OCI-LY3 (cell line): ENCODE measurements at regions not wholly inside any gene's neighbourhood (a gene's known extent, or its start where the extent isn't known, plus 50 kb on each side); places are given as distances from the start of the nearest gene placed in this dataset.

Experiments used
- H2AFZ ChIP-seq: fragments of 200-600, 300-600 bp; shearing (Covaris generic); 2 replicates; pipeline ENCODE4 v1.6.0; 2014; ENCODE audit warnings: antibody characterized with exemption, low read depth, low read length
- H3K27ac ChIP-seq: fragments of 200-600, 300-600 bp; sonication (generic); 2 replicates; pipeline ENCODE4 v1.5.1; 2014; ENCODE audit warnings: mild to moderate bottlenecking, low read length, moderate library complexity, mixed read lengths
- H3K27me3 ChIP-seq: fragments of 200-600, 300-600 bp; sonication (generic); 2 replicates; pipeline ENCODE4 v1.6.1; 2014; ENCODE audit warnings: low read depth, low read length, mixed read lengths
- H3K36me3 ChIP-seq: fragments of 200-600, 300-600 bp; sonication (generic); replicated peaks from 2 replicates; pipeline ENCODE3; 2014; ENCODE audit warnings: low read depth, low read length, mixed read lengths
- H3K4me1 ChIP-seq: fragments of 300-600, 200-600 bp; sonication (generic); 2 replicates; pipeline ENCODE4 v1.6.1; 2014; ENCODE audit warnings: low read length, mixed read lengths
- H3K4me2 ChIP-seq: fragments of 200-600, 300-600 bp; sonication (generic); 2 replicates; pipeline ENCODE4 v1.6.1; 2014; ENCODE audit warnings: low read length, mixed read lengths
- H3K4me3 ChIP-seq: fragments of 300-600, 200-600 bp; sonication (generic); 2 replicates; pipeline ENCODE4 v1.5.1; 2014; ENCODE audit warnings: antibody characterized with exemption, mild to moderate bottlenecking, low read length, moderate library complexity
- H3K79me2 ChIP-seq: fragments of 300-600, 200-600 bp; shearing (Covaris generic); 2 replicates; pipeline ENCODE4 v1.6.1; 2014; ENCODE audit warnings: mild to moderate bottlenecking, low read length, mixed read lengths
- H3K9ac ChIP-seq: fragments of 300-600, 200-600 bp; shearing (Covaris generic); 2 replicates; pipeline ENCODE4 v1.6.0; 2014; ENCODE audit warnings: mild to moderate bottlenecking, low read length, moderate library complexity
- H3K9me3 ChIP-seq: fragments of 200-600, 300-600 bp; shearing (Covaris generic); 2 replicates; pipeline ENCODE4 v1.6.1; 2014; ENCODE audit warnings: low read length, mixed read lengths; ENCODE audit not compliant: insufficient read depth
- H4K20me1 ChIP-seq: fragments of 200-600, 300-600 bp; sonication (generic); 2 replicates; pipeline ENCODE4 v1.6.1; 2016; ENCODE audit warnings: low read length, mixed read lengths; ENCODE audit not compliant: insufficient read depth
- CTCF ChIP-seq: fragments of 200-600, 300-600 bp; sonication (generic); IDR thresholded peaks from 2 replicates; pipeline ENCODE4 v1.5.1; 2014; ENCODE audit warnings: antibody characterized with exemption, low read length, low read depth
- EZH2phosphoT487 ChIP-seq: fragments of 200-600 bp; shearing (Covaris generic); IDR thresholded peaks from 2 replicates; pipeline ENCODE4 v1.6.1; 2018; ENCODE audit warnings: antibody characterized with exemption, mixed run types, low read depth

- Histone ChIP-seq H3K27ac (no peak overlapping the region), H3K27me3 (no peaks in the 10 kb centered on the region), H3K36me3 (no peaks in the 10 kb centered on the region), H3K79me2 (no peaks in the 10 kb centered on the region), H3K4me1 (no peaks in the 10 kb centered on the region), H3K9me3 (no peaks in the 10 kb centered on the region), H3K4me3 (no peak overlapping the region), H3K9ac (no peak overlapping the region), H4K20me1 (no peaks in the 10 kb centered on the region), H2AFZ (no peak overlapping the region), H3K4me2 (no peak overlapping the region)
- no peak for TF ChIP-seq EZH2phosphoT487
- TF ChIP-seq CTCF, result no peak
Observed at GRCh38 chr16:14338969-14339368, 267.9 kb downstream of the MRTFB start.

GRCh38 chr16:14338236-14338635, 267.1 kb downstream of the MRTFB start:
- Histone ChIP-seq H4K20me1 (no peaks in the 10 kb centered on the region), H3K36me3 (no peaks in the 10 kb centered on the region), H3K9me3 (no peaks in the 10 kb centered on the region), H2AFZ (no peak overlapping the region), H3K79me2 (no peaks in the 10 kb centered on the region), H3K4me2 (no peak overlapping the region), H3K27ac (no peak overlapping the region), H3K27me3 (no peaks in the 10 kb centered on the region), H3K9ac (no peak overlapping the region), H3K4me3 (no peak overlapping the region), H3K4me1 (no peaks in the 10 kb centered on the region)
- TF ChIP-seq CTCF (no peak), EZH2phosphoT487 (no peak)

GRCh38 chr16:14337303-14338191, 266.4 kb downstream of the MRTFB start:
- H4K20me1 ChIP-seq, result no peaks in the 10 kb centered on the region
- no peak overlapping the region for H3K4me2 ChIP-seq
- H2AFZ ChIP-seq, result no peak overlapping the region
- no peak overlapping the region for H3K4me3 ChIP-seq
- no peaks in the 10 kb centered on the region for H3K9me3 ChIP-seq
- H3K36me3 ChIP-seq, result no peaks in the 10 kb centered on the region
- no peaks in the 10 kb centered on the region for H3K79me2 ChIP-seq
- H3K9ac ChIP-seq, result no peak overlapping the region
- no peak overlapping the region for H3K27ac ChIP-seq
- TF ChIP-seq EZH2phosphoT487 (no peak), CTCF (no peak)
- H3K4me1 ChIP-seq, result no peaks in the 10 kb centered on the region
- H3K27me3 ChIP-seq, result no peaks in the 10 kb centered on the region

GRCh38 chr16:14335297-14335696, 264.2 kb downstream of the MRTFB start:
- no peaks in the 10 kb centered on the region for H3K27me3 ChIP-seq
- H4K20me1 ChIP-seq, result no peaks in the 10 kb centered on the region
- no peaks in the 10 kb centered on the region for H3K36me3 ChIP-seq
- no peak overlapping the region for H3K4me3 ChIP-seq
- H3K9ac ChIP-seq, result no peak overlapping the region
- no peak overlapping the region for H3K27ac ChIP-seq
- no peak overlapping the region for H2AFZ ChIP-seq
- H3K4me2 ChIP-seq, result no peak overlapping the region
- H3K79me2 ChIP-seq, result no peaks in the 10 kb centered on the region
- TF ChIP-seq EZH2phosphoT487 (no peak), CTCF (no peak)
- no peaks in the 10 kb centered on the region for H3K4me1 ChIP-seq
- H3K9me3 ChIP-seq, result no peaks in the 10 kb centered on the region
